Activated B cell treated with CpG ODN at 0.5 μM for 24 hours (primary cell): ENCODE measurements at regions not wholly inside any gene's neighbourhood (a gene's known extent, or its start where the extent isn't known, plus 50 kb on each side); places are given as distances from the start of the nearest gene placed in this dataset.
"Not testable (repeated sequence)": the region's sequence is repeated elsewhere in the genome, so short reads cannot be mapped to it uniquely, and the experiment has no call there.

Source experiments
- ATAC-seq: fragments of 200-7000 bp; cut with Tn5 transposase; one replicate; pipeline ENCODE4 v1.10.0; 2021; ENCODE audit warnings: low read depth, mild to moderate bottlenecking, moderate library complexity
- CTCF ChIA-PET: fragments of 350-600 bp; sonication (Branson Sonifier 250); formaldehyde crosslinking; loops from one replicate; lab custom pipeline; 2021; ENCODE audit warnings: antibody characterized with exemption; lab: Charles Lee
- POLR2A ChIA-PET: fragments of 350-600 bp; sonication (Branson Sonifier 250); formaldehyde crosslinking; loops from one replicate; lab custom pipeline; 2021; ENCODE audit warnings: antibody characterized with exemption; lab: Charles Lee
- DNase-seq: peaks from one replicate; pipeline ENCODE4 v3.0.0; 2022
- H3K27ac Mint-ChIP-seq: one replicate; pipeline ENCODE4 v1.8.0; 2020; ENCODE audit warnings: mixed read lengths
- H3K27me3 Mint-ChIP-seq: one replicate; pipeline ENCODE4 v1.8.0; 2021; ENCODE audit warnings: mixed read lengths
- H3K36me3 Mint-ChIP-seq: one replicate; pipeline ENCODE4 v1.8.0; 2021; ENCODE audit warnings: low read depth, mixed read lengths
- H3K4me1 Mint-ChIP-seq: one replicate; pipeline ENCODE4 v1.8.0; 2021; ENCODE audit warnings: mixed read lengths
- H3K4me3 Mint-ChIP-seq: one replicate; pipeline ENCODE4 v1.8.0; 2020; ENCODE audit warnings: mild to moderate bottlenecking, mixed read lengths
- H3K9me3 Mint-ChIP-seq: one replicate; pipeline ENCODE4 v1.8.0; 2020; ENCODE audit warnings: mixed read lengths
- CTCF ChIP-seq: fragments of 200-600 bp; IDR thresholded peaks from one replicate; pipeline ENCODE4 v1.8.0; 2022; ENCODE audit warnings: antibody characterized with exemption, mild to moderate bottlenecking
- intact Hi-C: fragments of 100-400 bp; cut with micrococcal nuclease; formaldehyde crosslinking; loops from one replicate; pipeline ENCODE4 v1.15.1; 2024

GRCh38 chr7:65475734-65476319 lies 102.2 kb downstream of the ZNF92 start:
- Mint-ChIP-seq H3K4me1 (peaks cover 81% of the 10 kb centered on the region), H3K9me3 (peaks cover 38% of the 10 kb centered on the region), H3K27me3 (no peaks in the 10 kb centered on the region), H3K4me3 (peak overlapping the region; percentile 67), H3K27ac (peak overlapping the region; percentile 87), H3K36me3 (peaks cover 54% of the 10 kb centered on the region)
- ChIA-PET CTCF (no interaction called here), POLR2A (interaction anchor here (0.6 to 1.7 kb wide), 2 partner anchors 102 to 254 kb away, joined by 5 to 11 read pairs; partner anchors contain the start of gene ZNF92)
- no peak for TF ChIP-seq CTCF
- ATAC-seq = peak; percentile 89
- intact Hi-C loops = no loop called here
- DNase-seq = peak; percentile 19

DNA sequence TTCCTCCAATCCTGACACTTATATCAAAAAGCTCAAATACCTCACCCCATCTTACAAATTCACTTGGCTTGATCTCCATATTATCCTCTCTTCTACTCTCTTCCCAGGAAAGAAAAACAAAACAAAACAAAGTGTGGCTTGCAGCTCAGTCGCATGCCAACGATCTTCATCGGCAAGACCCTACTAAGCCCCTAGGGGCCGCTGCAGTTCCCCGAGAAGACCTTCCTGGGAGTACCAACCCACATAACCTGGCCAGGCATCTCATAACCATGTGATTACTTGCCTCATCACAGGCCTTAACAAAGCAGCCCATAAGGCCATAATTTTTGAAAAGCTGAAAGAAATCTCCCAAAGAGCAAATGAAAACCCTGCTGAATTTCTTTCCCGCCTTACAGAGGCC lies 103.7 kb downstream of the ZNF92 start:
- Mint-ChIP-seq H3K4me1 (peaks cover 76% of the 10 kb centered on the region), H3K9me3 (peaks cover 38% of the 10 kb centered on the region), H3K27me3 (no peaks in the 10 kb centered on the region), H3K4me3 (peak overlapping the region; percentile 67), H3K27ac (peak overlapping the region; percentile 87), H3K36me3 (peaks cover 61% of the 10 kb centered on the region)
- ATAC-seq = no peak
- ChIA-PET CTCF (no interaction called here), POLR2A (no interaction called here)
- intact Hi-C loops = no loop called here
- TF ChIP-seq CTCF = no peak
- no peak for DNase-seq

DNA sequence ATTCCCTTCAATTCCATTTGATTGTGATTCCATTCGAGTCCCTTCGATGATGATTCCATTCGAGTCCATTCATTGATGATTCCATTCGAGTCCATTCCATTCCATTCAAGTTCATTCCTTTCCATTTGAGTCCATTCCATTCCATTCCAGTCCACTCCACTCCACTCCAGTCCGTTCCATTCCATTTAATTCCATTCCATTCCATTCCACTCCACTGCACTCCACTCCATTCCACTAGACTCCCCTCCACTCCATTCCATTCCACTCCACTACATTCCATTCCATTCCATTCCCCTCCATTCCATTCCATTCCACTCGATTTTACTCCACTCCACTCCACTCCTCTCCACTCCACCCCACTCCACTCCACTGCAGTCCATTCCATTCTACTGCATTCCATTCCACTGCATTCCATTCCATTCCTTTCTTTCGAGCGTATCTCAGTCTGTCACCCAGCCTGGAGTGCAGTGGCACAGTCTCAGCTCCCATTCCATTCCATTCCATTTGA lies 115.7 kb downstream of the ZNF92 start:
- Mint-ChIP-seq H3K9me3 (peaks cover 19% of the 10 kb centered on the region), H3K4me1 (no peaks in the 10 kb centered on the region), H3K4me3 (no peak overlapping the region), H3K27me3 (no peaks in the 10 kb centered on the region), H3K36me3 (peaks cover 6% of the 10 kb centered on the region), H3K27ac (no peak overlapping the region)
- DNase-seq = no peak
- intact Hi-C loops = no loop called here
- CTCF ChIA-PET = no interaction called here
- POLR2A ChIA-PET = no interaction called here
- no peak for TF ChIP-seq CTCF
- no peak for ATAC-seq

DNA sequence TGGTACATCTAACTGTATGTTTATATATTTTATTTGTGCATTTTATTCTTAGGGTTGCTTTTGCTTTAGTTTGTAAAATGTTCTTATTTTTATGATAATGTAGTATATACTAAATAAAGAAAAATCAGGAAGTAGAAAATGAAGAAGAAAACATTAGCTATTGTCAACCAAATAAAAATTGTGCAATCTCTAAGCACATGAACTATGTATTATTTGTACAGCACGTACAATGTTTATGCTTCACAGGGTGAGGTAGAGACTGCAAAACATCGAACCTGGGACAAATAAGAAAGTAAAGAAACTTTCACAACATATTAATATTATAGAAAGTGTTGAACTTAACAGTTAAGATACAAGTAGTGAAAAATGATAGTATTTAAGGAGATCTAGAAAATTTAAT lies 123.0 kb downstream of the ZNF92 start:
- H3K4me3 Mint-ChIP-seq, ATAC-seq, H3K36me3 Mint-ChIP-seq, DNase-seq, H3K9me3 Mint-ChIP-seq, POLR2A ChIA-PET, H3K27me3 Mint-ChIP-seq, CTCF ChIA-PET, H3K4me1 Mint-ChIP-seq, H3K27ac Mint-ChIP-seq: not testable (repeated sequence)
- intact Hi-C loops = loop anchor here (10.0 kb wide), 1 partner anchor 52 kb away; no protein-coding TSS in a partner anchor

DNA sequence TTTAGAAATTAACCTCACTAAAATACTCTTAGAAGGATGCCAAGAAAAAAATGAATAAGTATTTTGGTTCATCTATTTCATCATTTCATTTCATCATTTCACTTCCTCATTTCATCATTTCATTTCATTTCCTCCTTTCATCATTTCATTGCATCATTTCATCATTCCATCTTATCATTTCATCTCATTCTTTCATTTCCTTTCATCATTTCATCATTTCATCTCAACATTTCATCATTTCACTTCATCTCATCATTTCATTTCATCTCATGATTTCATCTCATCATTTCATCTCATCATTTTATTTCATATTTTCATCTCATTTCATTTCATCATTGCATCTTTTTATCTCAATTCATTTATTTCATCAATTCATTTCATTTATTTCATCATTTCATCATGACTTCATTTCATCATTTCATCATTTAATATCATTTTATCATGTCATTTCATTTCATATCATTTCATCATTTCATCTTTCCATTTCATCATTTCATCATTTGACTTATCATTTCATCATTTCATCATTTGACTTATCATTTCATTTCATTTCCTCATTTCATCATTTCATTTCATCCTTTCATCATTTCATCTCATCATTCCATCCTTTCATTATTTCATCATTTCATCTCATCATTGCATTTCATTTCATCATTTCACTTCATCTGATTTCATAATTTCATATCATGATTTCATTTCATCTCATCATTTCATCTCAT lies 129.9 kb downstream of the ZNF92 start:
- CTCF ChIA-PET = no interaction called here
- intact Hi-C loops = loop anchor here (10.0 kb wide), 1 partner anchor 129 kb away; the partner anchor contains the start of gene ZNF92
- Mint-ChIP-seq H3K27me3 (no peaks in the 10 kb centered on the region), H3K27ac (no peak overlapping the region), H3K36me3 (peaks cover 3% of the 10 kb centered on the region), H3K4me1 (peaks cover 7% of the 10 kb centered on the region), H3K4me3 (no peak overlapping the region), H3K9me3 (no peaks in the 10 kb centered on the region)
- no peak for TF ChIP-seq CTCF
- DNase-seq (no peak), ATAC-seq (no peak)
- POLR2A ChIA-PET = no interaction called here

- POLR2A ChIA-PET, H3K4me3 Mint-ChIP-seq, H3K9me3 Mint-ChIP-seq, DNase-seq, CTCF ChIA-PET, ATAC-seq, H3K27ac Mint-ChIP-seq, H3K4me1 Mint-ChIP-seq, H3K36me3 Mint-ChIP-seq, H3K27me3 Mint-ChIP-seq: not testable (repeated sequence)
- intact Hi-C loops = loop anchor here (10.0 kb wide), 1 partner anchor 130 kb away; the partner anchor contains the start of gene ZNF92
Measured at GRCh38 chr7:65504504-65505319, 131.1 kb downstream of the ZNF92 start.
